Activated naive CD8-positive, alpha-beta T cell treated with anti-CD3 and anti-CD28 coated beads, Interleukin-2, amount 50 U/mL, for 24 hours (primary cell): ENCODE measurements at regions not wholly inside any gene's neighbourhood (a gene's known extent, or its start where the extent isn't known, plus 50 kb on each side); places are given as distances from the start of the nearest gene placed in this dataset.

ENCODE experiments used
- ATAC-seq: fragments of 150-1000 bp; cut with Tn5 transposase; one replicate; pipeline ENCODE4 v1.10.0; 2021
- DNase-seq: peaks from one replicate; pipeline ENCODE4 v3.0.0; 2021
- H3K27ac Mint-ChIP-seq: one replicate; pipeline ENCODE4 v1.8.0; 2021; ENCODE audit warnings: mild to moderate bottlenecking, mixed read lengths
- H3K27me3 Mint-ChIP-seq: one replicate; pipeline ENCODE4 v1.8.0; 2021; ENCODE audit warnings: mixed read lengths
- H3K36me3 Mint-ChIP-seq: one replicate; pipeline ENCODE4 v1.8.0; 2021; ENCODE audit warnings: low read depth, mixed read lengths
- H3K4me1 Mint-ChIP-seq: one replicate; pipeline ENCODE4 v1.8.0; 2021; ENCODE audit warnings: mixed read lengths
- H3K4me3 Mint-ChIP-seq: one replicate; pipeline ENCODE4 v1.8.0; 2021; ENCODE audit warnings: mild to moderate bottlenecking, moderate library complexity, mixed read lengths
- H3K9me3 Mint-ChIP-seq: one replicate; pipeline ENCODE4 v1.8.0; 2021; ENCODE audit warnings: mixed read lengths

- ATAC-seq (no peak), DNase-seq (no peak)
- H3K4me3 Mint-ChIP-seq = no peak overlapping the region
- no peaks in the 10 kb centered on the region for H3K36me3 Mint-ChIP-seq
- no peaks in the 10 kb centered on the region for H3K27me3 Mint-ChIP-seq
- peaks cover 8% of the 10 kb centered on the region for H3K9me3 Mint-ChIP-seq
- H3K27ac Mint-ChIP-seq = no peak overlapping the region
- H3K4me1 Mint-ChIP-seq = no peaks in the 10 kb centered on the region
Observed at GRCh38 chr9:118529624-118530214, 825.5 kb downstream of the TLR4 start.

GRCh38 chr9:118532592-118532991, 828.4 kb downstream of the TLR4 start:
- peaks cover 14% of the 10 kb centered on the region for H3K9me3 Mint-ChIP-seq
- H3K4me1 Mint-ChIP-seq = no peaks in the 10 kb centered on the region
- no peaks in the 10 kb centered on the region for H3K36me3 Mint-ChIP-seq
- ATAC-seq = no peak
- no peak for DNase-seq
- no peaks in the 10 kb centered on the region for H3K27me3 Mint-ChIP-seq
- H3K4me3 Mint-ChIP-seq = no peak overlapping the region
- H3K27ac Mint-ChIP-seq = no peak overlapping the region

- Mint-ChIP-seq H3K27ac (no peak overlapping the region), H3K9me3 (peaks cover 14% of the 10 kb centered on the region), H3K27me3 (no peaks in the 10 kb centered on the region), H3K4me1 (no peaks in the 10 kb centered on the region), H3K4me3 (no peak overlapping the region), H3K36me3 (no peaks in the 10 kb centered on the region)
- DNase-seq (no peak), ATAC-seq (no peak)
Observed at GRCh38 chr9:118533101-118533500, 828.9 kb downstream of the TLR4 start.

GRCh38 chr9:118533850-118534249, 829.6 kb downstream of the TLR4 start:
- ATAC-seq = no peak
- Mint-ChIP-seq H3K4me3 (no peak overlapping the region), H3K27me3 (no peaks in the 10 kb centered on the region), H3K4me1 (no peaks in the 10 kb centered on the region), H3K27ac (no peak overlapping the region), H3K36me3 (no peaks in the 10 kb centered on the region), H3K9me3 (peaks cover 14% of the 10 kb centered on the region)
- no peak for DNase-seq

GRCh38 chr9:118536153-118536552, 832.0 kb downstream of the TLR4 start:
- Mint-ChIP-seq H3K27me3 (no peaks in the 10 kb centered on the region), H3K4me1 (no peaks in the 10 kb centered on the region), H3K9me3 (peaks cover 10% of the 10 kb centered on the region), H3K36me3 (no peaks in the 10 kb centered on the region), H3K4me3 (no peak overlapping the region), H3K27ac (no peak overlapping the region)
- no peak for ATAC-seq
- no peak for DNase-seq

GRCh38 chr9:118538959-118539358, 830.3 kb downstream of the BRINP1 start:
- H3K36me3 Mint-ChIP-seq = no peaks in the 10 kb centered on the region
- no peaks in the 10 kb centered on the region for H3K4me1 Mint-ChIP-seq
- H3K9me3 Mint-ChIP-seq = peaks cover 12% of the 10 kb centered on the region
- no peak for ATAC-seq
- peaks cover 3% of the 10 kb centered on the region for H3K27me3 Mint-ChIP-seq
- H3K27ac Mint-ChIP-seq = no peak overlapping the region
- no peak for DNase-seq
- no peak overlapping the region for H3K4me3 Mint-ChIP-seq

- ATAC-seq = no peak
- no peak overlapping the region for H3K27ac Mint-ChIP-seq
- H3K9me3 Mint-ChIP-seq = peaks cover 15% of the 10 kb centered on the region
- no peaks in the 10 kb centered on the region for H3K36me3 Mint-ChIP-seq
- no peak overlapping the region for H3K4me3 Mint-ChIP-seq
- H3K4me1 Mint-ChIP-seq = no peaks in the 10 kb centered on the region
- H3K27me3 Mint-ChIP-seq = no peaks in the 10 kb centered on the region
- no peak for DNase-seq
Observed at GRCh38 chr9:118553465-118553864, 815.8 kb downstream of the BRINP1 start.

GRCh38 chr9:118554987-118555386, 814.2 kb downstream of the BRINP1 start:
- peaks cover 18% of the 10 kb centered on the region for H3K9me3 Mint-ChIP-seq
- no peak overlapping the region for H3K27ac Mint-ChIP-seq
- no peaks in the 10 kb centered on the region for H3K4me1 Mint-ChIP-seq
- H3K36me3 Mint-ChIP-seq = no peaks in the 10 kb centered on the region
- no peak overlapping the region for H3K4me3 Mint-ChIP-seq
- no peak for DNase-seq
- ATAC-seq = no peak
- no peaks in the 10 kb centered on the region for H3K27me3 Mint-ChIP-seq

- H3K36me3 Mint-ChIP-seq = no peaks in the 10 kb centered on the region
- no peaks in the 10 kb centered on the region for H3K4me1 Mint-ChIP-seq
- H3K27me3 Mint-ChIP-seq = no peaks in the 10 kb centered on the region
- no peak overlapping the region for H3K4me3 Mint-ChIP-seq
- peaks cover 22% of the 10 kb centered on the region for H3K9me3 Mint-ChIP-seq
- H3K27ac Mint-ChIP-seq = no peak overlapping the region
- no peak for DNase-seq
- no peak for ATAC-seq
Observed at GRCh38 chr9:118558026-118558425, 811.2 kb downstream of the BRINP1 start.

- DNase-seq (no peak), ATAC-seq (no peak)
- Mint-ChIP-seq H3K27ac (no peak overlapping the region), H3K27me3 (no peaks in the 10 kb centered on the region), H3K9me3 (peaks cover 22% of the 10 kb centered on the region), H3K4me3 (no peak overlapping the region), H3K36me3 (no peaks in the 10 kb centered on the region), H3K4me1 (no peaks in the 10 kb centered on the region)
Observed at GRCh38 chr9:118558891-118559290, 810.3 kb downstream of the BRINP1 start.

- ATAC-seq (no peak), DNase-seq (no peak)
- Mint-ChIP-seq H3K9me3 (peaks cover 18% of the 10 kb centered on the region), H3K4me1 (no peaks in the 10 kb centered on the region), H3K27me3 (no peaks in the 10 kb centered on the region), H3K36me3 (no peaks in the 10 kb centered on the region), H3K4me3 (no peak overlapping the region), H3K27ac (no peak overlapping the region)
Observed at GRCh38 chr9:118561051-118561450, 808.2 kb downstream of the BRINP1 start.

- Mint-ChIP-seq H3K9me3 (peaks cover 8% of the 10 kb centered on the region), H3K36me3 (no peaks in the 10 kb centered on the region), H3K27me3 (no peaks in the 10 kb centered on the region), H3K27ac (no peak overlapping the region), H3K4me3 (no peak overlapping the region), H3K4me1 (no peaks in the 10 kb centered on the region)
- ATAC-seq (no peak), DNase-seq (no peak)
Observed at GRCh38 chr9:118563677-118564076, 805.6 kb downstream of the BRINP1 start.

- Mint-ChIP-seq H3K4me1 (no peaks in the 10 kb centered on the region), H3K4me3 (no peak overlapping the region), H3K9me3 (peaks cover 9% of the 10 kb centered on the region), H3K36me3 (no peaks in the 10 kb centered on the region), H3K27ac (no peak overlapping the region), H3K27me3 (no peaks in the 10 kb centered on the region)
- no peak for DNase-seq
- ATAC-seq = no peak
Observed at GRCh38 chr9:118567861-118568260, 801.4 kb downstream of the BRINP1 start.

- Mint-ChIP-seq H3K4me1 (no peaks in the 10 kb centered on the region), H3K36me3 (no peaks in the 10 kb centered on the region), H3K27me3 (no peaks in the 10 kb centered on the region), H3K9me3 (peaks cover 9% of the 10 kb centered on the region), H3K27ac (no peak overlapping the region), H3K4me3 (no peak overlapping the region)
- no peak for DNase-seq
- ATAC-seq = no peak
Observed at GRCh38 chr9:118568704-118569103, 800.5 kb downstream of the BRINP1 start.

GRCh38 chr9:118569148-118569547, 800.1 kb downstream of the BRINP1 start:
- peaks cover 9% of the 10 kb centered on the region for H3K9me3 Mint-ChIP-seq
- H3K36me3 Mint-ChIP-seq = no peaks in the 10 kb centered on the region
- no peak overlapping the region for H3K27ac Mint-ChIP-seq
- H3K4me1 Mint-ChIP-seq = no peaks in the 10 kb centered on the region
- no peak overlapping the region for H3K4me3 Mint-ChIP-seq
- H3K27me3 Mint-ChIP-seq = no peaks in the 10 kb centered on the region
- DNase-seq (no peak), ATAC-seq (no peak)

GRCh38 chr9:118570066-118570465, 799.2 kb downstream of the BRINP1 start:
- Mint-ChIP-seq H3K27ac (no peak overlapping the region), H3K27me3 (no peaks in the 10 kb centered on the region)

More at GRCh38 chr9:118570066-118570465, 799.2 kb downstream of the BRINP1 start:
- DNase-seq = no peak
- no peak for ATAC-seq
- peaks cover 15% of the 10 kb centered on the region for H3K9me3 Mint-ChIP-seq
- H3K36me3 Mint-ChIP-seq = no peaks in the 10 kb centered on the region
- H3K4me3 Mint-ChIP-seq = no peak overlapping the region
- no peaks in the 10 kb centered on the region for H3K4me1 Mint-ChIP-seq
